AML-193 (cell line): ENCODE measurements at regions not wholly inside any gene's neighbourhood (a gene's known extent, or its start where the extent isn't known, plus 50 kb on each side); places are given as distances from the start of the nearest gene placed in this dataset.
"Not testable (repeated sequence)": the region's sequence is repeated elsewhere in the genome, so short reads cannot be mapped to it uniquely, and the experiment has no call there.

Source experiments
- DNase-seq, 2 experiments: peaks; one replicate each; lab custom pipeline; 2025; lab: John Stamatoyannopoulos, UW

GRCh38 chr9:82722561-82722960, 340.4 kb downstream of the RASEF start:
- no peak for DNase-seq

DNA sequence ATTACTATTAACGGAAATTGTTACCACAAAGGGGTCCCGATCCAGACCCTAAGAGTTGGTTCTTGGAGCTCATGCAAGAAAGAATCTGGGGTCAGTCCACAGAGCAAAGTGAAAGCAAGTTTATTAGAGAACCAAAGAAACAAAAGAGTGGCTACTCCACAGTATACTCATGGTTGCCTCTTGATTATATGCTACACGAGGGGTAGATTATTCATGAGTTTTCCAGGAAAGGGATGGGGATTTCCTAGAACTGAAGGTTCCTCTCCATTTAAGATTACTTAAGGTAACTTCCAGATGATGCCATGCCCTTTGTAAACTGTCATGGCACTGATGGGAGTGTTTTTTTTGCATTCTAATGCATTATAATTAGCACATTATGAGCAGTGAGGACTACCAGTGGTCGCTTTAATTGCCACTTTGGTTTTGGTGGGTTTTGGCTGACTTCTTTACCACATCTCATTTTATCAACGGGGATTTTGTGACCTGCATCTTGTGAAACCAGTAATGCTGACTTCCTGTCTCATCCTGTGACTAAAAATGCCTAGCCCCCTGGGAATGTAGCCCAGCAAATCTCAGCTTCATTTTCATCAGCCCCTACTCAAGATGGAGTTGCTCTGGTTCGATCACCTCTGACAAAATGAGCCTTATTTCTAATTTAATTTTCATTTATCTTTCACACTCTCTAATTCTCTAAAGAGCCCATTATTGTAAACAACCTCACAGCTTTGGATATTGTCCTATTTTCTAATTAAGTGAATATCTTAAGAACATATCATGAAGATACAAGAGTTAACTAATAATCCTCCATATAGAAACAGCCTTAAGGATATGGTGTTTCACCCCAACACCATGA, 336.3 kb downstream of the RASEF start:
- no peak for DNase-seq

DNA sequence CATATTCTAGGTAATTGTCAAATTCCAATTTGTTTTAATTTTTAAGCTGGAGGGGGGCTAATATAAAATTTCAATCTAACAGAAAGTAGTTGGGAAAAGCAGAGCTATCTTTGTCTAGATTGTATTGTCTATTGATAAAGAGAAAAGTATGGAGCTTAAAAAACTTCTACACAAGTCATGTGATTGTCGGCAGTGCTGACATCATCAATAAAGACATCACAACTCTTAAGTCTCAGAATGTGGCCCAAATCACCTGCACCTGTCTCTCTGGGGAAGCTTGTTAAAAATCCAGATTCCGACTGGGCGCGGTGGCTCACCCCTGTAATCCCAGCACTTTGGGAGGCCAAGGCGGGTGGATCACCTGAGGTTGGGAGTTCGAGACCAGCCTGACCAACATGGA, 333.8 kb downstream of the RASEF start:
- no peak for DNase-seq

- DNase-seq = no peak
Observed at GRCh38 chr9:82729991-82730589, 332.9 kb downstream of the RASEF start.

DNA sequence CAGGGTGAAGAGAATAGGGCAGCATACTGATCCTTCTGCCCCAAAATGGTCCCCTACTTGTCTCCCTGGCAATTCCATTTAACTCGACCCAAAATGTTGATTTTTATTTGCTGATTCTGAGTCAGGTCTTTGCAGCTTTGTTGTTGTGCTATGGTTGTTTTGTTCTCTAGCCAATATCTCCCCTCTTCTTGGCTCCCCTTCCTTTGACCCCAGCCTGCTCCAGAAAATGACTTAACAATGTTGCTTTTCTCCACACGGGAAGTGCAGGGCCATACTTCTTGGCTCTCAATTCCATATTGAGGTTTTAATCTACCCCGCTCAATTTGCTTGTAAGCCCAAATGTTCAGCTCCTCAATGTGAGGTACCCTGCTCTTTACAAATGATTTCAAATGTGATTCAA, 330.0 kb downstream of the RASEF start:
- DNase-seq = no peak

- DNase-seq = no peak
Observed at GRCh38 chr9:82736126-82736525, 326.8 kb downstream of the RASEF start.

DNA sequence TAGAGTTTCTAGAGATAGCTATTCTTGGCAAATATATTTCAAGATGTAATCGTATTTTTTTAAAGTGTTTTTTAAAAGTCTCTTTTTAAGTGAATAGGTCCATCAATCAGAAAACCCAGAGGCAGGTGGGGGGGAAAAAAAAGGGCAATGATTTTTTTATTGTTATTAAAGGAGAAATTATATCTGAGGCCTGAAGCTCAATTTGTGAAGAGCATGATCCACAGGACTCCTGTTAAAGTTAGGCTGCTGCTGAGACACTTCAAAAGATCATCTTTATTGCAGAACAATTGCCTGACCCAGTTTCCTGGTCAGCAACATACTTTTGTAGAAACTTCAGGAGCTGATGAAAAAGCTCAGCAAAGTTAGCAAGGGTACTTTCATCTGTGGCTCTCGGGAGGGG, 326.2 kb downstream of the RASEF start:
- DNase-seq = no peak

DNA sequence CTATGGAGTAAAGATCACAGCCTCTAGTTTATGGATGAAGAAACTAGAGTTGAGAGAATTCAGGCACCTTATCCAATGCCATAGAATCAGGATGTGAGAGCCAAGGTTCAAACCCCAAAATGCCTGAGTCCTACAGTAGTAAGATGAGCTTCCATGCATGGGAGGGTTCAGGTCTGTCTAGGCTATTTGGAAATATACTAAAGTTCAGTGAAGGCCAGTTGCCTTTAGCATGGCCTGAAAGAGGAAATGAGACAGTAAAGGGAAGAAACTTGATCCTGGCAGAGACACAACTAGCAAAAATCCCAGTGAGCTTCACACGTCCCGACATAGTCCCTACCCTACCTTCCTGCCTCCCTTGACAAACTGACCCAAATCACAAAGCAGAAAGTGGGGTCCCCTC, 317.0 kb downstream of the RASEF start:
- no peak for DNase-seq

DNA sequence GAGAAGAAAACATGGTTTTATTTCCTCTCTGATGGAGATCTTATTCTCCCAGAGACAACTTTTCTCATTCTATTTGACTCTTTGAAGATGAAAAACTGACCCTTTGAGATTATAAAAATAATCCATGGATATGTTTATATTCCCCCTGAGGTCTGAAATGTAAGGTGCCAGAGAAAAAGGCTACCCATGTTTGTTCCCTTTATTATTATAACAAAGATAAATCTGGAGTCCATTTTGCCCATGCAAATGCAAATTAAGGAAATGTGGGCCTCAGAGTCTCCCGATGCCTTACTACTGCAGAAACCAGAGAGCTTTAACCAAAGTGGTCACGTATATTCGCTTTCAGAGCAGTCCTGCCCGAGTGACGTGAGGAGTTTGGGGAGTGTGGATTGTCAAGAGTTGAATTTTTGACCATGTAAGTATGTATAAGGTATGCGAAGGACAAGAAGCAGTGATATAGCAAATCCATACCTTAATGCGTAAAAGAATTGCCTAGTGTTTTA, 312.5 kb downstream of the RASEF start:
- DNase-seq = no peak

DNA sequence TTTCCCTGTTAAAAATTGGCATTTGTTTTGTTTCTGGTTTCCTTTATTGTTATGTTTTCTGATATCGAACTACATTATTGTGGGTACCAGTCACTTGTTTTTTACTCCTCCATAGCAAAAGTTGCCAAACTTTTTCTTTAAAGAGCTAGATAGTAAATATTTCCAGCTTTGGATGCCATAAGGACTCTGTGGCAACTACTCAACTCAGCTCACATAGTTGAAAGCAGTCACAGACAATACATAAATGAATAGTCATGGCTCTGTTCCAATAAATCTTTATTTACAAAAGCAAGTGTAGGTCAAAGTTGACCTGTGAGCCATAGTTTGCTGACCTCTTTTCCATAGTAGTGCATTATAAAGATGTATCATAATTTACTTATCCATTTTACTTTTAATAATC, 305.0 kb downstream of the RASEF start:
- DNase-seq = no peak

GRCh38 chr9:82761027-82761426, 301.9 kb downstream of the RASEF start:
- no peak for DNase-seq

DNA sequence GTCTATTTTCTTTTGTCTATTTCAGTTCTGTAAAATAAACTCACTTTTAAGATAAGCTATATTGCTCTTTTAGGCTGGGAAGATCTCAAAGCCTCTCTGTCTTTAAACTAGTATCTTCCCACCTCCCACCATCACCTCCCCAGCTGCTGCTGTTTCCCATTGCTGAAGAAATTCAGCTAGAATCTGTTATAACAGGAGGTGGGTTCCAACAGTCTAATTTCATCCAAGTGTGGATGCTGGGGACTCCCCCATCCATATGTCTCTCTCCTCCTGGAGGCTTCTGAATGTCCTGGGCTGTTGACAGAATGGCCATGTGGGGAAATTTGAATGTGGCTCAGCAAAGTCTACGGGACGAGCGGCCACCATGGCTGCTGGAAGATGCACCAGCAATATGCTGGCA, 301.0 kb downstream of the RASEF start:
- DNase-seq = no peak

DNA sequence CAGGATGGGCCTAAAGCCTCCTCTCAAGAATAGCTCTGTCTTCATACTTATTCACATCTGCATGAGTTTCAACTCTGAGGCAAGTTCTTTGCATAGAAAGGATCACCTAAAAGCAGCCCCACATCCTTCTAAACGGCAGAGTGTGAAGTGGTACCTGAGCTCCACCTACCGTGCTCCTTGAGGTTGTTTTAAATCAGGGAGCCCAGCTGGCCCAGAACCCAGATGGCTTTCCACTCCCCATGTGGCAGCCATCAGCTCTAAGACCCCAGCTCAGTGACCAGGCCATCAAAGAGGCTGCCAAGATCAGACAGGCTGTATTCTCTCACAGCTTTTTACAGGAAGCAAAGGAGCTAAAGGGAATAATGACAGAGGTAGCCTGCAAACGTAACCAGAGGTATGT, 299.3 kb downstream of the RASEF start:
- DNase-seq = no peak

GRCh38 chr9:82764061-82764668, 298.8 kb downstream of the RASEF start:
- DNase-seq = no peak

- not testable (repeated sequence) for DNase-seq
Observed at GRCh38 chr9:82774707-82775231, 288.2 kb downstream of the RASEF start.

DNA sequence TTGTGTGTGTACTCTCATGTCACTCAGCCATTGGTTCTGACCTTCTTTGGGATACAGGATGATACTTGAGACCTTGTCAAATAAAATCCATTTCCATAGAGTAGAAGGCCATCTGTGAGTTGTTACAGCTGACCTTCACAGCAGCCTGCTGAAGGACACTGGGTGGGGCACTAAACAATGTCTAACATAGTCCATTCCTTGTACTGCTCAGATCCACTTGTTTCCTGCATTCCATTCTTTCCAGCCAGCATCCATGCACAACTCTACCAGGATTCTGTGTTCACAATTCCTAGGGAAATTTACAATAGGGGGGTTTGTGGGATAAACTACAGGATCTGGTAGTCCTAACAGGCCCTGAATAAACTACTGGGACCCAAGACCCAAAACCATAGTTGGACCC, 286.4 kb downstream of the RASEF start:
- DNase-seq = no peak

DNA sequence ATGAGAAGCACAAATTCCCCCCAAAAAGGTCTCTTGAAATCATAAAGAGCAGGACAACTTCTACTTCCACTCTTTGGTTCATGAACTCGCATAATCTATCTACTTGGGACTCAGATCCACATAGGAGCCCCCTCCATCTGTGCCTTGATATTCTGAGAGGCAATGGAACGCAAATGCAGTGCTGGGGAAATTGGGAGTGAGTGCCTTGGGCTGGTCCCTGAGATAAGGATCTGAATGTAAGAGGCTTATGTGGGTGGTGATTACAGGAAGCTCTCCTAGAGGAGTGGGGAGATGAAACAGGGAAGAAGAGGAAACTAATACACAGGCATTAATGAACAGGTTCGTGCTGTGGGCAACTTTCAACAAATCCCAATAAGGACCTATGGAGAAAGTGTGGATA, 285.6 kb downstream of the RASEF start:
- no peak for DNase-seq

GRCh38 chr9:82778923-82779322, 284.0 kb downstream of the RASEF start:
- DNase-seq = not testable (repeated sequence)

DNA sequence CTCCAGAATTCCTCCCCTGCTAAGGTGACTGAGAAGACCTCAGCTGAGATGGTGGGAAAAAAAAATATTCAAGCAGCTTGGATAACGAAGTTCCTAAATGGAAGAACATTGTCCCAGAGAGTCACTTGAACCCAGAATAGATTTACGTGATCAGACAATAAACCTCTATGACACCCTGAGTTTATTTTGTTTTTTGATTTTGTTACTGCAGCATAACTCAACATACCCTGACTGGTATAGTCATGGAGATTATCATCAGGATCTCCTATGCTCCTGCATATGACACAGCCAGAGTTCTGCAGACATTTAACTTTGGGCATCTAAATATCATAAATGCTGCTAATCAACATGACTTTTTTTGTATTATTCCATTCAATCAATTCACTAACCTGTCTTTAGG, 282.9 kb downstream of the RASEF start:
- DNase-seq = no peak

GRCh38 chr9:82781921-82782392, 281.0 kb downstream of the RASEF start:
- DNase-seq = no peak

- no peak for DNase-seq
Observed at GRCh38 chr9:82783045-82783444, 279.9 kb downstream of the RASEF start.

GRCh38 chr9:82784589-82784988, 278.4 kb downstream of the RASEF start:
- DNase-seq = no peak
